ENCODE measurements at regions not wholly inside any gene's neighbourhood (a gene's known extent, or its start where the extent isn't known, plus 50 kb on each side); places are given as distances from the start of the nearest gene placed in this dataset.

- TF ChIP-seq CTCF (IDR thresholded peaks at IDR 0.05; ENCODE audit: low read depth, low read length) (no peak), EZH2phosphoT487 (IDR thresholded peaks at IDR 0.05; ENCODE audit: low read depth) (no peak)
Measured at GRCh38 chr5:40266952-40267351, 412.8 kb upstream of the PTGER4 start.

Data from OCI-LY3 (cell line).